ENCODE measurements at regions not wholly inside any gene's neighbourhood (a gene's known extent, or its start where the extent isn't known, plus 50 kb on each side); places are given as distances from the start of the nearest gene placed in this dataset.
"Not testable (repeated sequence)": the region's sequence is repeated elsewhere in the genome, so short reads cannot be mapped to it uniquely, and the experiment has no call there.

DNA sequence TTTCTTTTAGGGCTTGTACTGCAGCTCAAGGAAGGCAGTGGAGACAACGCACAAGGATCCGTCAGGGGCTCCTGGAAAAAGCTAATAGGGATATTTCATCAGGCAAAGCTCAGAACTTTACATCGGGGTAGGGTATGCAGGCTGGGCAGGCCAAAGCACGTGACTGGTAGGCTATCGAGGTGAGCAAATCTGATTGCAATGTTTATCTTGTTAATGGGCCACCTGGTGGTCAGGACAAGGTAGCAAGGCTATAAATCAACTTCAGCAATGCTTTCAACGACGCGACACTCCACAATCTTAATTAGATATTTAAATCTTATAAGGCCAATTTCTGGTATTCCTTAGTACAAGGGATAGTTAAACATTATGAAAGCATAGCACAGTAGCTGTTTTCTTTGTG lies 1302.8 kb upstream of the EYS start:
- no peaks in the 10 kb centered on the region for H3K27me3 ChIP-seq (replicated peaks; ENCODE audit: control insufficient read depth, insufficient read depth, low read length)
- no peak overlapping the region for H3K4me3 ChIP-seq (replicated peaks; ENCODE audit: low read depth, low read length)
- TF ChIP-seq, protein P1, sequence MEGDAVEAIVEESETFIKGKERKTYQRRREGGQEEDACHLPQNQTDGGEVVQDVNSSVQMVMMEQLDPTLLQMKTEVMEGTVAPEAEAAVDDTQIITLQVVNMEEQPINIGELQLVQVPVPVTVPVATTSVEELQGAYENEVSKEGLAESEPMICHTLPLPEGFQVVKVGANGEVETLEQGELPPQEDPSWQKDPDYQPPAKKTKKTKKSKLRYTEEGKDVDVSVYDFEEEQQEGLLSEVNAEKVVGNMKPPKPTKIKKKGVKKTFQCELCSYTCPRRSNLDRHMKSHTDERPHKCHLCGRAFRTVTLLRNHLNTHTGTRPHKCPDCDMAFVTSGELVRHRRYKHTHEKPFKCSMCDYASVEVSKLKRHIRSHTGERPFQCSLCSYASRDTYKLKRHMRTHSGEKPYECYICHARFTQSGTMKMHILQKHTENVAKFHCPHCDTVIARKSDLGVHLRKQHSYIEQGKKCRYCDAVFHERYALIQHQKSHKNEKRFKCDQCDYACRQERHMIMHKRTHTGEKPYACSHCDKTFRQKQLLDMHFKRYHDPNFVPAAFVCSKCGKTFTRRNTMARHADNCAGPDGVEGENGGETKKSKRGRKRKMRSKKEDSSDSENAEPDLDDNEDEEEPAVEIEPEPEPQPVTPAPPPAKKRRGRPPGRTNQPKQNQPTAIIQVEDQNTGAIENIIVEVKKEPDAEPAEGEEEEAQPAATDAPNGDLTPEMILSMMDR (IDR thresholded peaks at IDR 0.05; ENCODE audit: insufficient read depth, low read length, poor library complexity, severe bottlenecking) = no peak
- no peak for DNase-seq (ENCODE audit: extremely low read depth, insufficient read length)
- H3K36me3 ChIP-seq (ENCODE audit: control insufficient read depth, insufficient read depth, low read length) = no peaks in the 10 kb centered on the region

DNA sequence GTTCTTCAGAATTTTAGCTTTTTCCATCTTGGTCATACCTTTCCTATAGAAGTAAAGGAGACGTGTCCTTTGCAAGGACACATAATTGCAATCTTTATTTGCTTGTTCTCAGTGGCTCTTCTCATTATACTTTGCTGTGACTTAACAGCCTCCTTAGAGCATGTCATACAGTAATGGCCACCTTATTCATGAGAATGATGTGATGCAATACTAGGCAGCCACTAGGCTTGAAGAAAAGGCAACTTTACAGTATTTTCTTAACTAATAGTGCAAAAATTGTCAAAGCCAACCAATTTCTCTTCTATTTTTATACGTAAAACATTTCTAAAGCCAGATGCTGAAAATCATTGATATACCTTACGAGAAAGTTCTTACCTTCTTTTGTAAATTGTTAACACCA lies 1296.8 kb upstream of the EYS start:
- Histone ChIP-seq H3K36me3 (ENCODE audit: control insufficient read depth, insufficient read depth, low read length) (no peaks in the 10 kb centered on the region), H3K27me3 (replicated peaks; ENCODE audit: control insufficient read depth, insufficient read depth, low read length) (no peaks in the 10 kb centered on the region), H3K4me3 (replicated peaks; ENCODE audit: low read depth, low read length) (no peak overlapping the region)
- TF ChIP-seq, protein P1 (IDR thresholded peaks at IDR 0.05; ENCODE audit: insufficient read depth, low read length, poor library complexity, severe bottlenecking) = no peak
- no peak for DNase-seq (ENCODE audit: extremely low read depth, insufficient read length)

DNA sequence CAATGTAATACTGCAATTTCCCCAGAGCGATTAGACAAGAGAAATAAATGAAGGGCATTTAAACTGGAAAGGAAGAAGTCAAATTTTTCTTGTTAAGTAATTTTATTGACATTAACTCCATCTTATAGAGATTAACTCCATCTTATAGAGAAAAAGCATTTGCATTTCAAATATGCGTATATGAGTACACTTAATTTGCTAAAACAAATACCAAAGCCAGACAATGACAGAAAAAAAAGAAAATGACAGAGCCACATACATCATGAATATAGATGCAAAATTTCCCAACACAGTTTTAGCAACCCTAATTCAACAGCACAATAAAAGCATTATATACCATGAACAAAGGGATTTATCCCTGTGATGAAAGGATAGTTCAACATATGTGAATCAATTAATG lies 1293.1 kb upstream of the EYS start:
- no peaks in the 10 kb centered on the region for H3K36me3 ChIP-seq (ENCODE audit: control insufficient read depth, insufficient read depth, low read length)
- DNase-seq (ENCODE audit: extremely low read depth, insufficient read length) = no peak
- TF ChIP-seq, protein P1 (IDR thresholded peaks at IDR 0.05; ENCODE audit: insufficient read depth, low read length, poor library complexity, severe bottlenecking) = no peak
- no peaks in the 10 kb centered on the region for H3K27me3 ChIP-seq (replicated peaks; ENCODE audit: control insufficient read depth, insufficient read depth, low read length)
- H3K4me3 ChIP-seq (replicated peaks; ENCODE audit: low read depth, low read length) = no peak overlapping the region

DNA sequence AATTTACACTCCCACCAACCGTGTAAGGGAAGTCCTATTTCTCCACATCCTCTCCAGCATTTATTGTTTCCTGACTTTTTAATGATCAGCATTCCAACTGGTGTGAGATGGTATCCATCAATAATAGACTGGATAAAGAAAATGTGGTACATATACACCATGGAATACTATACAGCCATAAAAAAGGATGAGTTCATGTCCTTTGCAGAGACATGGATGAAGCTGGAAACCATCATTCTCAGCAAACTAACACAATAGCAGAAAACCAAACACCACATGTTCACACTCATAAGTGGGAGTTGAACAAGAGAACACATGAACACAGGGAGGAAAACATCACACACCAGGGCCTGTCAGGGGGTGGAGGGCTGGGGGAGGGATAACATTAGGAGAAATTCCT lies 1290.6 kb upstream of the EYS start:
- not testable (repeated sequence) for H3K27me3 ChIP-seq (replicated peaks; ENCODE audit: control insufficient read depth, insufficient read depth, low read length); H3K36me3 ChIP-seq (ENCODE audit: control insufficient read depth, insufficient read depth, low read length); DNase-seq (ENCODE audit: extremely low read depth, insufficient read length); H3K4me3 ChIP-seq (replicated peaks; ENCODE audit: low read depth, low read length)

DNA sequence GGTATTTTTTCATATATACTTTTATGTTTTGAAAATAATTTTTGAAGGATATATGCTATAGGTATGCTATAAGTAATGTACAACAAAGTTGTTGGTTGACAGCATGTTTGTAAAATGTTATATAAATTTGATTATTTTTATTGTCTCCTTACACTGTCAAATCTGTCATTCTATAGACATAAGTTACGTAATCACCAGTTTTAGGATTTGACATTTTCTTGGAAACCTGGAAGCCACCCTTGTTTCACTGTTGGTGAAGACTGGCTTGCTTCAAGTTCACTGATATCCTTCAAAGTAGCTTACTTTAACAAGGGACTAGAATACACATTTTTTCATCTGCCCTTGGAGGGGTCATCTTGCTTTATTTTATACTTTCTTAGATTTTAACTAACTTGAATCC lies 1288.6 kb upstream of the EYS start:
- Histone ChIP-seq H3K4me3 (replicated peaks; ENCODE audit: low read depth, low read length) (no peak overlapping the region), H3K27me3 (replicated peaks; ENCODE audit: control insufficient read depth, insufficient read depth, low read length) (no peaks in the 10 kb centered on the region), H3K36me3 (ENCODE audit: control insufficient read depth, insufficient read depth, low read length) (no peaks in the 10 kb centered on the region)
- DNase-seq (ENCODE audit: extremely low read depth, insufficient read length) = no peak
- TF ChIP-seq, protein P1 (IDR thresholded peaks at IDR 0.05; ENCODE audit: insufficient read depth, low read length, poor library complexity, severe bottlenecking) = no peak

DNA sequence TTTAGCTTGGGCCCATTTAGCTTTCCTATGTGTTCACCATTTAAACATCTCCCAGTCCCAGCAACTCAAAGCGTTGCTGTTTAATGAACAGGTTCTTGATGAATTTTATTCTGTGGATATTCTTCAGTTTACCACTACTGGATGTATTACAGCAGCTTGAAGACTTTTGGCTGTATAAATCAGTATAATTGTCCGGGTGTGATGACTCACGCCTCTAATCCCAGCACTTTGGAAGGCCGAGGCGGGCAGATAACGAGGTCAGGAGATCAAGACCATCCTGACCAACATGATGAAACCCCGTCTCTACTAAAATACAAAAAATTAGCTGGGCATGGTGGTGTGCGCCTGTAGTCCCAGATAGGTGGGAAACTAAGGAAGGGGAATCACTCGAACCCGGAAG lies 1286.7 kb upstream of the EYS start:
- H3K36me3 ChIP-seq (ENCODE audit: control insufficient read depth, insufficient read depth, low read length); H3K27me3 ChIP-seq (replicated peaks; ENCODE audit: control insufficient read depth, insufficient read depth, low read length); DNase-seq (ENCODE audit: extremely low read depth, insufficient read length); H3K4me3 ChIP-seq (replicated peaks; ENCODE audit: low read depth, low read length): not testable (repeated sequence)

DNA sequence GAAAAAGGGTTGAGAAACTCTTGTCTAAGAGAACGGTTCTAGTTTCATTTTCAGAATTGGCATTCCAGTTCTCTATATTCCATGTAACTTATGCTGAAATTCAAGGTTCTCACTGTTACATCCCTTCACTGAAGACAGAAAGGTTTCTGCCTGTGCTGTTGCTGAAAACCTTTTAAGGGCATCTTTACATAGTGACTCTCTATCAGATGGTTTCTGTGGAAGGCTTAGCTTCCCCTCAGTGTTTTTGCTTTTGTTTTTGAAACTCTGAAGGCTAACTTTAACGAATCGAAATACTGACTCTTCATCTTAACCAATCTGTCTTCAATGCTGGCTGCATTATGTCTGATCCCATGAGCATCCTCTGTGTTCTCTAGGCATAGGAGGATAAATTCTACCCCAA lies 1286.2 kb upstream of the EYS start:
- TF ChIP-seq, protein P1 (IDR thresholded peaks at IDR 0.05; ENCODE audit: insufficient read depth, low read length, poor library complexity, severe bottlenecking) = no peak
- no peaks in the 10 kb centered on the region for H3K36me3 ChIP-seq (ENCODE audit: control insufficient read depth, insufficient read depth, low read length)
- no peak for DNase-seq (ENCODE audit: extremely low read depth, insufficient read length)
- H3K27me3 ChIP-seq (replicated peaks; ENCODE audit: control insufficient read depth, insufficient read depth, low read length) = no peaks in the 10 kb centered on the region
- H3K4me3 ChIP-seq (replicated peaks; ENCODE audit: low read depth, low read length) = no peak overlapping the region
